Amniotic epithelial cell (primary cell): ENCODE measurements at regions not wholly inside any gene's neighbourhood (a gene's known extent, or its start where the extent isn't known, plus 50 kb on each side); places are given as distances from the start of the nearest gene placed in this dataset.

Experiments used
- DNase-seq: peaks from one replicate; pipeline ENCODE4 v3.0.0-alpha.2; 2010; ENCODE audit warnings: low read depth

- peak; percentile 69 for DNase-seq
These were observed 95.4 kb downstream of the SOCS6 start for GRCh38 chr18:70384181-70384790.

GRCh38 chr18:70382992-70383717, 94.3 kb downstream of the SOCS6 start:
- DNase-seq = no peak

GRCh38 chr18:70382017-70382416, 93.2 kb downstream of the SOCS6 start:
- DNase-seq = no peak

GRCh38 chr18:70380915-70381896, 92.4 kb downstream of the SOCS6 start:
- no peak for DNase-seq
